ENCODE measurements at regions not wholly inside any gene's neighbourhood (a gene's known extent, or its start where the extent isn't known, plus 50 kb on each side); places are given as distances from the start of the nearest gene placed in this dataset.

DNA sequence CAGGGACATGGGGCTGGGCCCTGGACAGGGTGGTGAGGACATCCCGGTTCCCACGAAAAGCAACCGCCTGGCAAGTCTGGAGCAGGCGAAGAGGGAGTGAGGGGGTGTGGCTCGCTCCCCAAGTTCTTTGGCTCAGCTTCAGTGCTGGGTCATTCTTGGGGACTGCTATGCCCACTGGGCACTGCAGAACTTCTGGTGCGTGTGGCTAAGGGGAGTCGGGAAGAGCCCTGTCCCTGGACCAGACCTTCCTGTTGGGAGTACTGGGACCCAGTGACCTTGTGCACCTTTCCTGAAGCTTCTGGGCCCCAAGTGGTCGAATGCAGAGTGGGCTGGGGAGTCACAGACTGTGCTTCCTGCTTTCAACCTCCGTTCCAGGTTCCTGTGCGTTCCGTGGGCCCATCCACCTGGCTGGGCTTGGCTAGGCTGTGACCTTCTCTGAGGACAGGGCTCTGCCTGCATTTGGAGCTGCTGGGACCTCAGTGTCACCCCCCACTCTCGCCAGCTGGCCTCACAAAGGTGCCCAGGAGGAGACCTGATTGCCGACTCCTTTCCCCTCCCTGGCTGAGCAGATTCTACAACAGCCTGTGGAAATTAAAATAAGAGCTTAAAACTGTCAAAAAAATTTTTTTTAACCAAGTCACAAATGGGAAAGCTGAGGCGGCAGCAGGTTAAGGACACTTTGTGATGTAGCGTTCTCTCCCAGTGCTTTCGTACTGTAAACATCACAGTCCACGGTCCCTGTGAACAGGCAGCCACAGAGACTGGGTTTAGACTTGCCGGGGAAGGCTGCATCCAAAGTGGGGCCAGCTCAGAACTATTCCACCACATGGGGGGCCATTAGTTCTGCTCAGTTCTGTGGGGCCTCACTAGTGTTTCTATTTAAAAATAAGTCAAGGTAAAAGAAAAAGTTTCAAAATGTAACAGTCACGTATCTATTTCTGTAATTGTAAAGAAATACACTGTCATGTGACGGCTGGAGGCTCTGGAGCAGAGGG is 63.8 kb upstream of the WNT7B start:
- WGBS (ENCODE audit: insufficient coverage), result 75% methylated on average over 15 of the region's 20 CpGs
- H3K36me3 ChIP-seq (ENCODE audit: control insufficient read depth, insufficient read depth, low read length), result peaks cover 6% of the 10 kb centered on the region
- DNase-seq, result no peak
- H3K9me3 ChIP-seq (replicated peaks; ENCODE audit: control insufficient read depth, low read depth, low read length), result no peaks in the 10 kb centered on the region
- no peaks in the 10 kb centered on the region for H3K27me3 ChIP-seq (ENCODE audit: control insufficient read depth, insufficient read depth, low read length)
- H3K4me3 ChIP-seq (ENCODE audit: low read length), result no peak overlapping the region
- H3K27ac ChIP-seq (ENCODE audit: low read length), result no peak overlapping the region
- H3K4me1 ChIP-seq (ENCODE audit: control insufficient read depth, insufficient read depth, low read length), result peaks cover 41% of the 10 kb centered on the region

DNA sequence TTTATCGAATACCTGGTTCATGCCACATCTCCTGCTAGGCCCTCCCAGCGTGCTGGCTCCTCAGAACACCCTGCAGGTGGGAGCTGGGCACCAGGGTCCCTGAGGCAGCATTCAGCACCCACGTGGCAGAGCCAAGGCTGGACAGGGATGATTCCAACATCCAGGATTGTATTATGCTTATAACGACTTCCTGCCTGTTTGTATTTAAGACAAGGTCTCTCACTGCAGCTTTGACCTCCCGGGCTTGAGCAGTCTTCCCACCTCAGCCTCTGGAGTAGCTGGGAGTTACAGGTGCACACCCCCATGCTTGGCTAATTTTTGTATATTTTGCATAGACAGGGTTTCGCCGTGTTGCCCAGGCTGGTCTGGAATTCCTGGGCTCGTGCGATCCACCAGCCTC is 64.7 kb upstream of the WNT7B start:
- no peaks in the 10 kb centered on the region for H3K9me3 ChIP-seq (replicated peaks; ENCODE audit: control insufficient read depth, low read depth, low read length)
- H3K4me3 ChIP-seq (ENCODE audit: low read length), result no peak overlapping the region
- peaks cover 44% of the 10 kb centered on the region for H3K4me1 ChIP-seq (ENCODE audit: control insufficient read depth, insufficient read depth, low read length)
- WGBS (ENCODE audit: insufficient coverage), result 100% methylated on average over 1 of the region's 9 CpGs
- no peak overlapping the region for H3K27ac ChIP-seq (ENCODE audit: low read length)
- H3K36me3 ChIP-seq (ENCODE audit: control insufficient read depth, insufficient read depth, low read length), result peaks cover 6% of the 10 kb centered on the region
- no peak for DNase-seq
- H3K27me3 ChIP-seq (ENCODE audit: control insufficient read depth, insufficient read depth, low read length), result no peaks in the 10 kb centered on the region

- Histone ChIP-seq H3K36me3 (ENCODE audit: control insufficient read depth, insufficient read depth, low read length) (peaks cover 6% of the 10 kb centered on the region), H3K9me3 (replicated peaks; ENCODE audit: control insufficient read depth, low read depth, low read length) (no peaks in the 10 kb centered on the region), H3K27ac (ENCODE audit: low read length) (no peak overlapping the region), H3K4me1 (ENCODE audit: control insufficient read depth, insufficient read depth, low read length) (peaks cover 39% of the 10 kb centered on the region), H3K27me3 (ENCODE audit: control insufficient read depth, insufficient read depth, low read length) (no peaks in the 10 kb centered on the region), H3K4me3 (ENCODE audit: low read length) (no peak overlapping the region)
- no peak for DNase-seq
- WGBS (ENCODE audit: insufficient coverage), result 88% methylated on average over 5 of the region's 11 CpGs
Observed at GRCh38 chr22:46042786-46043185, 65.8 kb upstream of the WNT7B start.

DNA sequence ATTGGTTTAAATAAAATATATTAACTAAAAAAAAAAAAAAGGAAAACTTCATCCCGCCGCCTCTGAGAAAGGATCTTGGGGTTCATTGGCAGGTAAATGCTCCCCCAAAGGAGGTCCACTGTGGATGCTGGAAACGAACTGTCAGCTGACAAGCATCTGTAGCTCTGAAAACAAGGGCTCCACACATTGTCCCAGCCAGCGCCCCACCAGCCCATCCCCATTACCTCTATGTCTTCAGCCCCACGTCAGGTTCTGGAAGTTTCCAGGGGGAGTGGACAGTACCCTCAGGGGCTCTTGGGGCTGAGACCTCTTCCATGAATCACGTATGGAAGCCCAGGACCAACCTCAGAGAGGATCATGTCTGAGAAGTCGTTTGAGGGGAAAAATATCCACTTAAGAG is 66.4 kb upstream of the WNT7B start:
- peak overlapping the region; percentile 93 for H3K27ac ChIP-seq (ENCODE audit: low read length)

DNA sequence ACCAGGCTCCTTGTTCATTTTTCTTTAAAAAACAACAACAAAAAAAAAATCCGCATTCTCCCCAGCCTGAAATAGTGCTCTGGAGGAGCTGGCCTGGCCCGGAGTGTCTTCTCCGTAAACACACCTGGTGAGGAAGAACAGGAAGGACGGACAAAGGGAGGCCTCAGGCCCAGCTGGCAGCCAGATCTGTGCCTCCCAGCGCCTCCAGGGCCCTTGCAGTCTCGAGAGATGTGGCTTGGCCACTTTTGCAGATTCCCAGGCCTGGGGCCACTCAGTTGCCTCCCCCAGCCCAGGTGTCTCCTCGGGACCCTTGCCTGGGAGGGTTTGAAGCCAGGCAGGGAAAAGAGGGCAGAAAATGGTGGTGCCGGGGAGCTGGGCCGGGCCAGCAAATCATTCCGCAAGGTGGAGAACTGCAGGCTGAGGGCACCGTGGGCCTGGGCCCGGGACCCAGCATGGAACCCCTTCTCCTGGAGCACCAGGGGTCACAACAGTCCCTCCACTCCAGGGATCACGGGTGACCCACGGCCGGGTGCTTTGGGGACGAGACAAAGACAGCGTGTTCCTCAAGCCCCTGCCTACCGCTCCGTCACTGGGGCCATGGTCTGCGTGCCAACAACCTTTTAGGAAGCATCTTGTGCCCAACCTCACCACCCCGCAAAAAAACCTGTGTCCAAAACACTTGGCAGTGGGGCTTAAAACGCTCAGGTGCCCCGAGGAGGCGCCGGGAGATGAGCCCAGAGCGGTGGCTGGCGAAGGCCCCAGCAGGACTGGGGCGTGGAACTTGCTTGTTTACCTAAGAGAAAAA is 67.1 kb upstream of the WNT7B start:
- Histone ChIP-seq H3K4me3 (ENCODE audit: low read length) (peak overlapping the region; percentile 67), H3K4me1 (ENCODE audit: control insufficient read depth, insufficient read depth, low read length) (peaks cover 36% of the 10 kb centered on the region), H3K9me3 (replicated peaks; ENCODE audit: control insufficient read depth, low read depth, low read length) (no peaks in the 10 kb centered on the region), H3K36me3 (ENCODE audit: control insufficient read depth, insufficient read depth, low read length) (peaks cover 6% of the 10 kb centered on the region), H3K27me3 (ENCODE audit: control insufficient read depth, insufficient read depth, low read length) (no peaks in the 10 kb centered on the region), H3K27ac (ENCODE audit: low read length) (peak overlapping the region; percentile 93)
- no peak for DNase-seq
- 24% methylated on average over 22 of the region's 28 CpGs for WGBS (ENCODE audit: insufficient coverage)

More for the DNA sequence above, 66.4 kb upstream of the WNT7B start:
- H3K4me3 ChIP-seq (ENCODE audit: low read length), result no peak overlapping the region
- H3K9me3 ChIP-seq (replicated peaks; ENCODE audit: control insufficient read depth, low read depth, low read length), result no peaks in the 10 kb centered on the region
- no peak for DNase-seq
- H3K36me3 ChIP-seq (ENCODE audit: control insufficient read depth, insufficient read depth, low read length), result peaks cover 6% of the 10 kb centered on the region
- WGBS (ENCODE audit: insufficient coverage), result 74% methylated on average over 7 of the region's 7 CpGs
- peaks cover 36% of the 10 kb centered on the region for H3K4me1 ChIP-seq (ENCODE audit: control insufficient read depth, insufficient read depth, low read length)
- no peaks in the 10 kb centered on the region for H3K27me3 ChIP-seq (ENCODE audit: control insufficient read depth, insufficient read depth, low read length)

DNA sequence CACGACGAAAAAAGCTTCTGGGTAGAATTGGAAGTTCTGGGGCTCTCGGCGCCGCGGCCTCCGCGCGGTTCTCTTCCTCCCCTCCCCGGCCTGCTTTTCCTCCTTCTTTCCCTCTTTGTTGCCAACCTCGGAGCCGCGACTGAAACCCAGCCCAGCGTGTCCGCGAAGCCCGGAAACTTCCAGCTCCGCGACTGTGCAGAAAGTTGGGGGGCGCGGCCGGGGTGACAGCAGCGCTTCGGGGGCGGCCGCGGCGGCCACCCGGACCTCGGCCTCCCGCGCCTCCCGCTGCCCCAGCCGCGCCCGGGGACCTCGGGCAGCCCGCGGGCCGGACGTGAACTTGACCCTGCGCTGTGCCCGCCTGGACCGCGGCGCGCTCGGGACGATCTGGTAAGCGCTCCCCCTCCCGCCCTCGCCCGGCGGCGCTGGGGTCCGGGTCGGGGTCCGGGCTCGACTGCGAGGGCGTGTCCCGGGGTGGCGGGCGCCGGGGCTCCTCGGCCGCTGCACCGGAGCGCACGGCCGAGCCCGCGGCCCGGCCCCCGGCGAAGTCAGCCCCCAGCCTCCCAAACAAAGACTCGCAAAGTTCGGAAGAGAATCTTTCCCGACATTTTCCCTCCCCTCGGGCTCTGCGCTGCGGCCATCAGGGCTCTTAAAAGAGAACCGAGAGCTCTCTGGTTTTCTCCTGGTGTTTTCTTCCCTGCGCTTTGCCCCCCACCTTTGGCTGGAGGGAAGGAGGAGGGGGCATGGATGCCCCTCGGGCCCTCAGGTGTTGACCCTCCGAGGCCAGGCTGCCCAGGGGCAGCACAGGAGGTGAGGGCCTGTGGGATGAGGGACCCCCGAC is 67.9 kb upstream of the WNT7B start:
- Histone ChIP-seq H3K9me3 (replicated peaks; ENCODE audit: control insufficient read depth, low read depth, low read length) (no peaks in the 10 kb centered on the region), H3K4me3 (ENCODE audit: low read length) (peak overlapping the region; percentile 67), H3K4me1 (ENCODE audit: control insufficient read depth, insufficient read depth, low read length) (peaks cover 36% of the 10 kb centered on the region), H3K27ac (ENCODE audit: low read length) (peak overlapping the region; percentile 93), H3K27me3 (ENCODE audit: control insufficient read depth, insufficient read depth, low read length) (no peaks in the 10 kb centered on the region), H3K36me3 (ENCODE audit: control insufficient read depth, insufficient read depth, low read length) (peaks cover 7% of the 10 kb centered on the region)
- peak; percentile 80 for DNase-seq
- WGBS (ENCODE audit: insufficient coverage), result under 1% methylated on average over 72 of the region's 87 CpGs

DNA sequence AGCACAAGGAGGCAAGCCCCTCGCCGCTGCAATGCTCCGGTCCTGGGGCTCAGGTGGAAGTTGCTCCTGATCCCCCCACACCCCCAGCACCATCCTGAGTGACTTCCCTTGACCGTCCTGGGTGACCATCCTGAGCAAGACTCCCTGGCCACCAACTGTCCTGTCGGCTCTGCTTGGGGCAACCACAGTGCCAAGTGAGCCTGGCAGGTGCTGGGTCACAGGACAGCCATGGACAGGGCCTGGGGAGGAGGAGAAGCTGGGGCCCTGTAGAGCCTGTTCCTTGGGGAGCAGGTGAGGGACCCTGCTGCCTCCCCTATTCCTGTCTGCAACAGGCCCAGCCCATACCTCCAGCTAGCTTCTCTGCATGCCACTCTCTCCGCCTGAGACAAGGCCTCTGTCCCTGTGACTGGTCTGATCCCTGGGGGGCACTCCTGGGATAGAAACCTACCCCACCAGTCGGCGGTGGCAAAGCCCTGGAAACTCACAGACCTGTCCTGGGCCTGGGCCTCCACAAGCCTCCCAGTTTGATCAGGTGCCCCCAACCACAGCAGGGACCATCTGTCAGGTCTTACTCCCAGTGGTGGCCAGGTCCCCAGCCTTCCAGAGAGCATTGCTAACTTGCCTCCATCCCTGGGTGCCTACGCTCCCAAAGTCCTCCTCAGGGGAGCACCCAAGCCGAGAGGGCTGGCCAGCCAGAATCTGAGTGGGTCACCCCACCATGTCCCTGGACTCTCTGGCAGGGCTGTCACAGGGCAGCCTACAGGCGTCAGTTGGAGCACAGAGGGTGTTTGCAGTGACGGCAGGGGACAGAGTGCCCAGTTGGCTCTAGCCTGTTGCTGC is 68.7 kb upstream of the WNT7B start:
- DNase-seq, result no peak
- Histone ChIP-seq H3K27me3 (ENCODE audit: control insufficient read depth, insufficient read depth, low read length) (no peaks in the 10 kb centered on the region), H3K9me3 (replicated peaks; ENCODE audit: control insufficient read depth, low read depth, low read length) (no peaks in the 10 kb centered on the region), H3K4me1 (ENCODE audit: control insufficient read depth, insufficient read depth, low read length) (peaks cover 37% of the 10 kb centered on the region), H3K4me3 (ENCODE audit: low read length) (peak overlapping the region; percentile 67), H3K36me3 (ENCODE audit: control insufficient read depth, insufficient read depth, low read length) (peaks cover 9% of the 10 kb centered on the region), H3K27ac (ENCODE audit: low read length) (peak overlapping the region; percentile 49)
- 60% methylated on average over 9 of the region's 12 CpGs for WGBS (ENCODE audit: insufficient coverage)

DNA sequence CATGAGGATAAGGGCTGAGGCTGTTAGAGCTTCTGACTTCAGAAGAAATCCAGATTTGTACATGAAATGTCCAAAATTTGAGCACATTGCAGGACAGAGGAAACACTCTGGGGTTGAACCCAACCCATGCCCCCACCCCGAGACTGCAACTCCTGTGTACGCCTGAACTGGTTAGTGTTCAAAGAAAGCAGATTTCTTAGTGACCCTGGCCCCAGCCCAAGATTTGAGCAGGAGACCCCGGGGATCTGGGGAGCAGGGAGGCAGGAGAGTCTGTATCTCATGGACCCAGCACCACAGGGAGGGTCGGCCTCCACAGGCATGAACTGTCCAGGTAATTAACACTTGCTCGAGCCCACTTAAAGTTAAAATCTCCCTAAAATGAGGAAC is 69.3 kb upstream of the WNT7B start:
- Histone ChIP-seq H3K27ac (ENCODE audit: low read length) (peak overlapping the region; percentile 49), H3K9me3 (replicated peaks; ENCODE audit: control insufficient read depth, low read depth, low read length) (no peaks in the 10 kb centered on the region), H3K4me3 (ENCODE audit: low read length) (no peak overlapping the region), H3K36me3 (ENCODE audit: control insufficient read depth, insufficient read depth, low read length) (peaks cover 10% of the 10 kb centered on the region), H3K27me3 (ENCODE audit: control insufficient read depth, insufficient read depth, low read length) (no peaks in the 10 kb centered on the region), H3K4me1 (ENCODE audit: control insufficient read depth, insufficient read depth, low read length) (peaks cover 42% of the 10 kb centered on the region)
- DNase-seq, result no peak
- 78% methylated on average over 3 of the region's 5 CpGs for WGBS (ENCODE audit: insufficient coverage)

DNA sequence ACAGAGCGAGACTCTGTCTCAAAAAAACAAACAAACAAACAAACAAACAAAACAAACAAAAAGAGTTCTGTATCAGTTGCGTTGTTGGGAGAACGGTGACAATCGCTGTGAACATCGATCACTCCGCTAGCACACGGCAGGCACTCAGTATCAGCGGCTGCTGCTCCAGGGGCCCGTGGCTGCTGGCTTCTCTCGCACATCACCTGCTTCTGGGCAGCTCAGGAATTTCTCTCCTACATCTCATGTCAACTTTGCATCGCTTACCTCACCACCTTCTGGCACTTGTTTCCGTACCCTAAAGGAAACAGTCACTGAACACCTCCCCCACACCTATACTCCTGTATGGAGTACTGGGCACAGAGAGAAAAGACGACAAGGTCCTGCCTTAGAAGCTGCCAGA is 70.3 kb upstream of the WNT7B start:
- H3K9me3 ChIP-seq (replicated peaks; ENCODE audit: control insufficient read depth, low read depth, low read length), result no peaks in the 10 kb centered on the region
- H3K27me3 ChIP-seq (ENCODE audit: control insufficient read depth, insufficient read depth, low read length), result no peaks in the 10 kb centered on the region
- peaks cover 12% of the 10 kb centered on the region for H3K36me3 ChIP-seq (ENCODE audit: control insufficient read depth, insufficient read depth, low read length)
- no peak for DNase-seq
- peaks cover 51% of the 10 kb centered on the region for H3K4me1 ChIP-seq (ENCODE audit: control insufficient read depth, insufficient read depth, low read length)
- H3K4me3 ChIP-seq (ENCODE audit: low read length), result no peak overlapping the region
- WGBS (ENCODE audit: insufficient coverage), result 86% methylated on average over 11 of the region's 13 CpGs
- H3K27ac ChIP-seq (ENCODE audit: low read length), result no peak overlapping the region

All from muscle of leg (tissue), 3 donors.